H4 (cell line): ENCODE measurements at regions not wholly inside any gene's neighbourhood (a gene's known extent, or its start where the extent isn't known, plus 50 kb on each side); places are given as distances from the start of the nearest gene placed in this dataset.

Source experiments
- DNase-seq: peaks from one replicate; pipeline ENCODE4 v3.0.0-alpha.2; 2015; ENCODE audit warnings: low spot score

DNA sequence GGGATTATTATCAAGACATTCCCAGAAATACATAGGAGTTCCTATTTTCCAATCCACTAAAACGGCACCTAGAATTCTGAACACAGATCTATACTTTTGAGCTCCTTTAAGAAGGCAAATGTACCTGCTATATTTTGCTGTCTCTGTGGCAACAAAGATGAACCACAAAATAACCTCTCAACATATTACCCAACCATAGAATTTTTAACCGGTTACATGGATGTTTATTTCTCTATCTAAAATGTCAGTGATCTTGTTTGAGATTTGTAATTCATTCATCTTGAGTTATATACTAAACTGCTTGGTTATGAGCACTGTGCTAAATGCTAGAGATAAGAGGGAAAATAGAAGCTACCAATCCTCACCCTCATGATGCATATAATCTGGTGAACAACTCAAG, 117.5 kb upstream of the HMGCLL1 start:
- DNase-seq = no peak

DNA sequence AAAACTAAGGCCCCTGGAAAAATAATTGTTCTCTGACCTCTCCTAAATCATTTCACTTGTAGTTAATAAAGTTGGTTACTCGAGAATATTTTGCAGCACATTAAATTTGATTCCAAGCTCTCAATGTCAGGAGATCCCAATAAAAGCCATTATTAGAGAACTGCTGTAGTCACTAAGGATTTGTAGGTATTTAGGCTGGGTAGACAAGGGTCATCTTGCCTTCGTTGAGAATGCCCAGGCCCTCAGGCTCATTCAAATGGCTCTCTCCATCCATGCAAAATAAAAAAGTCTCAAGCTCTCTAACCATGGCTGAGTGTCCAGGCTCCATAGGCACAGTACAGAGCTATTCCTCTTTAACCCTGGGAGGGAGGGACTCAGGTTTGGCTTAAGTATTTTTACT, 117.0 kb upstream of the HMGCLL1 start:
- no peak for DNase-seq

DNA sequence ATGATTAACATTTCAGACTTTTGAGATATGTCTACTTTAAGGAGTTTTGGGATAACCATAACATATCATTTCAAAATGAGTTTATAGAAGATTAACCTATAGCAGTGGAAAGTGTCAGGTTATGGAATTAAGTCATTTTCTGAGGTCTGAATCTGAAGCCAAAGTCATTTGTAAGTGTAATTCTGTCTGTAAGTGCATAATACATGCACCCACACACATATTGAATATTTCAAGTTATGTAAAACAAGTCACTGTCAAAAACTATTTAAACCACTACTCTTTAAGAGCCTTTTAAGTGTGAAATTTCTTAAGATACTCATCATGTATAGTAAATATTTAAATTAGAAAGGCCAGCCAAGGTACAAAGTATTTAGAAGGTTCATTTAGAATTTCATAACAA, 115.8 kb upstream of the HMGCLL1 start:
- DNase-seq = no peak

GRCh38 chr6:55694148-55694547, 115.2 kb upstream of the HMGCLL1 start:
- peak; percentile 88 for DNase-seq

DNA sequence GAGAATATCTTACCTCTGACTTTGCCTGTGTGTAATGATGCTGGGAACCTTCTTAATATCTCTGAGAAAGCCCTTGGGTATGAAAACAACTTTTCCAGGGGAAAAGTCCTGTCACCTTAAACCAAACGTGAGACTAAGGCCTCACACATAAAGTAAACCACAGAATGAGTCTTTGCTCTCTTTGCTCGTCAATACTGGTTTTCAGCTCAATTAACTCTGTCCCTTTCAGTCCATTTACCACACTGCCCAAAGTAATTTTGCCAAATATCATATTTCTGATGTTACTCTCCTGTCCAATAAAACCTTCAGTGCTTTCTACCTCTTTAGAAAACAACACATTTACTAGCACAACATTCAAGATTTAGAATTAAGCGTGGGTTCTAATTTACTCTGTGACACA, 100.5 kb upstream of the HMGCLL1 start:
- no peak for DNase-seq

- DNase-seq = no peak
Measured at GRCh38 chr6:55678330-55679224, 99.6 kb upstream of the HMGCLL1 start.

DNA sequence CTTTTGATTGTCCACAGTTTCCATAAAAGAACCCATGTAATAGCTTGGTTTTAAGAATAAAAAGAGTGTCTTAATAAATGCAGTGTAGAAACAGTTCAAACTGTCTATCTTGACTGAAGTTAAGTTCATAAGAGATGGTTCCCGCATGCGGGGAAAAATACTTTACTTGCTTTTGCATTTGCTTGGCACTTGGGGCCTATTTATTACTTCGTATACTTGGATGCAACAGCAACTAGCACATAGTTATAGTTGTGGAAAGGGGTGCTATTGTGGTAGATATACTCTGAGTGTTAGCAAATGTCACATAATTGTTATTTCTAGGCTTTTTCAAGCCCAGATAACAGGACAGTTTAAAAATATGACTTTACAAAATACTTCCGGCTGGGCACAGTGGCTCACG, 97.7 kb upstream of the HMGCLL1 start:
- no peak for DNase-seq

DNA sequence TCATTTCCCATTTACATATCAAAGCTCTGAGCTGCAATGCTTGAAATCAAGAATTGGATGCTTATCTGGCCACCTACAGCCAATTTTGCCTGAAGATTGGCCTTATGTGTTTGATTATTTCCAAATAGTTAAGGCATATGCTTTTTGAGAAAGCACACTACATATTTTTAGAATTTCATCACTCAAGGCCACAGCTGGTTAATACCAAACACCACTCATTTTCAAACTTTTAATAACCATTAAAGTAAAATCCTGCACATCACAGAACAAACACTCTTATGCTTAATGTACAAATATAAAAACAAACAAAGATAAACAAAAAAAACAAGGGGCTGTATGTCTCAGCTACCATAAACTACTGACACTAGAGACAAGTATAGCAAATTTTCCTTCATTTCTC, 96.9 kb upstream of the HMGCLL1 start:
- no peak for DNase-seq

- DNase-seq = no peak
Measured at GRCh38 chr6:55674672-55675071, 95.7 kb upstream of the HMGCLL1 start.

DNA sequence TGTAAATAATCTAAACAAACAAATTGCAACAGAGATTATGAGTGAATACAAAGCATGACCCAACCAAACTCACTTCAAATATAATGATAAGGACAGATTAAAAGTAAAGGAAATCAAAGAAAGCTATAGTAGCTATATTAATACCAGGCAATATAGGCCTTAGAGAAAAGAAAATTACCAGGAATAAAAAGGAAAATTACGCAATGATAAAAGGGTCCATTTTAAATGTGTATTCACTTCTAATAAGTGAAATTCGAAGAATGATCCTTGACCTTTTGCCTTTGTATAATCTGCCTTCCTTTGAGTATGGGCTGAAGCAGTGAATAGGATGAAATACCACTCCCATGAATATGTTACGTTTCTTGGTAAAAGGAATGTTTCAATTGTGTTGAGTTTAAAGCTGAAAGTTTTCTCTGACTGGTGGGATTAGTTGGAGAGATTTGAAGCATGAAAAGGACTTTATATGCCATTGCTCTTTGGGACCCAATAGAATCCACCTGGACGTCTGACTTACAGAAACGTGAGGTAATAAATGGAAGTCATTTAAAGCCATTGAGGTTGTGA, 91.9 kb upstream of the HMGCLL1 start:
- DNase-seq = no peak

- no peak for DNase-seq
Measured at GRCh38 chr6:55669028-55669427, 90.0 kb upstream of the HMGCLL1 start.

DNA sequence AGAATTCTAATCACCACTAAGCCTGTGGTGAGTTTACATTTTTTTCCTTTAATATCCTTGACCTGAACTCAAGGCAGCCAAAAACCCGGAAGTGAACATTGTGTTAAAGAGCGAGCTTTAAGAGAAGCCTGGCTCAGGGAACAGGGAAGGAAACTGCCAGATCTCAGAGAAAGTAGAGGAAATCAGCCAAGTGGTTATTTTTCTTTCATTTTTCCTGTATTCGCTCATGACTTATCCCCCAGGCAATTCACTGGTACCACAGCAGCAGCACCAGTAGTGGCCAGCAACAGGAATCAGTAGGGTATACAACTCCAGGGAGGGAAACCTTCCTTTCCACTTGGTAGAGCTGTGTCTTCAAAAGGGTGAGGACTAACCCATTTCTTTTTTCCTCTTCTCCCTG, 89.6 kb upstream of the HMGCLL1 start:
- DNase-seq = no peak

- no peak for DNase-seq
Measured at GRCh38 chr6:55667341-55667740, 88.3 kb upstream of the HMGCLL1 start.

GRCh38 chr6:55666606-55667225, 87.7 kb upstream of the HMGCLL1 start:
- no peak for DNase-seq

DNA sequence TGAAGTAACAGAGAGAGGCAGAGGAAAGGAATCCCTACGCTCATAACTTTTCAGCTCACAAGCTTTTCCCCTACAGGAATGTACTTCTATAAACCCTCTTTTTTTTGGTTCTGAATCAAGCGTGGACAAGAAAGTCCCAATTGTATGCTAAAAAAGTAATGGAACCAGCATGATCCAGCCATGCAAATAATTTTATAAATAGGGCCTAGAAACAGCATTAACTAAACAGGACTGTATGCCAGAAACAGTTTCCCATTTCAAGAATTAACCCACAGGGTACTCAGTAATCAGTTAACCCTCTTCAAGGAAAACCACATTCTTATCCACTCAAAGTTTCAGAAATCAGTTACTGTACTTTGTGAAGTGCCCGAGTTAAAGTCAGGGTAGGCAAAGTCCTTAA, 87.0 kb upstream of the HMGCLL1 start:
- DNase-seq = no peak

GRCh38 chr6:55664591-55665587, 85.9 kb upstream of the HMGCLL1 start:
- no peak for DNase-seq

DNA sequence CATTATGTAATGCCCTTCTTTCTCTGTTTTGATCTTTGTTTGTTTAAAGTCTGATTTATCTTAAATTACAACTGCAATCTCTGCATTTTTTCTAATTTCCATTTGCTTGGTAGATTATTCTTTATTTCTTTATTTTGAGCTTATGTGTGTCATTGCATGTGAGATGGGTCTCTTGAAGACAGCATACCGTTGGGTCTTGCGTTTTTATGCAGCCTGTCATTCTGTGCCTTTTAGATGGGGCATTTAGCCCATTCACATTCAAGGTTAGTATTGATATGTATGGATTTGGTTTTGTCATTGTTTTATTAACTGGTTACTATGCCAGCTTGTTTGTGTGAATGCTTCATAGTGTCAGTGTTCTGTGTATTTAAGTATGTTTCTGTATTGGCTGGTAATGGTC, 84.9 kb upstream of the HMGCLL1 start:
- DNase-seq = no peak

DNA sequence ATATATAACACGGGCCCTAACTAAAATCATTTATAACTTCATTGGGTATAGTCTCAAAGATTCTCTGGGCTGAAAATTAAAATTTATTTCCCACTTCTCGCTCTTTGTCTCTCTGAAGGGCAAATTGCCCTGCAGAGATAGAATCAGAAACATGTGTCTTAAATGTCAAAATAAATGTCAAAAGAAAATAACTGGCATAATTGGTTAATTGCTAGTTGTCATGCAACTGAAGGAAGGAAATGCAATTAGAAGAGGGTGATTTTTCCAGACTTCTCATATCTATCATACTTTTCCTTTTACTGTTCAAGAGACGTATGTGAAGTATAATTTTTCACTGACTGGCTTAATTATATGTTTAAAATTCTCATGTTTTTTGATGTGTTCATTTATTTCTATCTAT, 80.3 kb upstream of the HMGCLL1 start:
- no peak for DNase-seq

- no peak for DNase-seq
Measured at GRCh38 chr6:55654445-55654844, 75.5 kb upstream of the HMGCLL1 start.

DNA sequence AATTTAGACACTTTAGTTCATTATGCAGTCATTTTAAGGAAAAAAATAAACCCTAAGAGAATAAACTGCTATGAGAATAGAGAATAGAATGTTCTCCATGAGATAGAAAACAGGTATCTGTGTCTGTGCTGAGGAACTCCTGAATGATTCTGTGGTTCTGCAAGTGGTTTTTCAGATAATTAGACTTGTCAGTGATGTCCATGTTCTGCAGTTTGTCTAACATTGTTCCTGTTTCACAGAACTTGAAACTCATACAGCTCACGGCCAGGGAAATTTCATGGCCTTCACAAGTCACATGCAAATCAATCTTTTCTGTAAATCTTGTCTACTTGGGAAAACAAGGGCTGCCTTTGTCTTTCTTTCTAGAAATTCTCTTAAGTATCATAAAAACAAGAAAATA, 73.4 kb upstream of the HMGCLL1 start:
- DNase-seq = no peak

- no peak for DNase-seq
Measured at GRCh38 chr6:55651015-55651414, 72.0 kb upstream of the HMGCLL1 start.

DNA sequence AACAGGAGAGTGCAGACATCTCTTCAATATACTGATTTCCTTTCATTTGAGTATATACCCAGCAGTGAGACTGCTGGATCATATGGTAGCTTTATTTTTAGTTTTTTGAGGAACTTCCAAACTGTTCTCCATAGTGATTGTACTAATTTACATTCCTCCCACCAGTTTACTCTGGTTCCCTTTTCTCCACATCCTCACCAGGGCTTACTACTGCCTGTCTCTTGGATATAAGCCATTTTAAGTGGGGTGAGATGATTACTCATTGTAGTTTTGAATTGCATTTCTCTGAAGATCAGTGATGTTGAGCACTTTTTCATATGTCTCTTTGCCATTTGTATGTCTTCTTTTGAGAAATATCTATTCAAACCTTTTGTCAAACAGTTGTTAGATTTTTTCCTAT, 64.9 kb upstream of the HMGCLL1 start:
- DNase-seq = no peak
